ENCODE measurements at regions not wholly inside any gene's neighbourhood (a gene's known extent, or its start where the extent isn't known, plus 50 kb on each side); places are given as distances from the start of the nearest gene placed in this dataset.

GRCh38 chr4:156312261-156312847 lies 358.7 kb upstream of the CTSO start:
- Mint-ChIP-seq H3K36me3 (ENCODE audit: insufficient read depth) (no peaks in the 10 kb centered on the region), H3K27me3 (no peaks in the 10 kb centered on the region), H3K4me1 (ENCODE audit: low read depth) (no peaks in the 10 kb centered on the region), H3K4me3 (ENCODE audit: low read depth) (no peak overlapping the region), H3K27ac (no peak overlapping the region), H3K9me3 (ENCODE audit: low read depth) (peaks cover under 1% of the 10 kb centered on the region)
- DNase-seq (ENCODE audit: low spot score, unreplicated experiment) = no peak
- TF ChIP-seq, protein P1, sequence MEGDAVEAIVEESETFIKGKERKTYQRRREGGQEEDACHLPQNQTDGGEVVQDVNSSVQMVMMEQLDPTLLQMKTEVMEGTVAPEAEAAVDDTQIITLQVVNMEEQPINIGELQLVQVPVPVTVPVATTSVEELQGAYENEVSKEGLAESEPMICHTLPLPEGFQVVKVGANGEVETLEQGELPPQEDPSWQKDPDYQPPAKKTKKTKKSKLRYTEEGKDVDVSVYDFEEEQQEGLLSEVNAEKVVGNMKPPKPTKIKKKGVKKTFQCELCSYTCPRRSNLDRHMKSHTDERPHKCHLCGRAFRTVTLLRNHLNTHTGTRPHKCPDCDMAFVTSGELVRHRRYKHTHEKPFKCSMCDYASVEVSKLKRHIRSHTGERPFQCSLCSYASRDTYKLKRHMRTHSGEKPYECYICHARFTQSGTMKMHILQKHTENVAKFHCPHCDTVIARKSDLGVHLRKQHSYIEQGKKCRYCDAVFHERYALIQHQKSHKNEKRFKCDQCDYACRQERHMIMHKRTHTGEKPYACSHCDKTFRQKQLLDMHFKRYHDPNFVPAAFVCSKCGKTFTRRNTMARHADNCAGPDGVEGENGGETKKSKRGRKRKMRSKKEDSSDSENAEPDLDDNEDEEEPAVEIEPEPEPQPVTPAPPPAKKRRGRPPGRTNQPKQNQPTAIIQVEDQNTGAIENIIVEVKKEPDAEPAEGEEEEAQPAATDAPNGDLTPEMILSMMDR (IDR thresholded peaks at IDR 0.05; ENCODE audit: unreplicated experiment) = no peak

DNA sequence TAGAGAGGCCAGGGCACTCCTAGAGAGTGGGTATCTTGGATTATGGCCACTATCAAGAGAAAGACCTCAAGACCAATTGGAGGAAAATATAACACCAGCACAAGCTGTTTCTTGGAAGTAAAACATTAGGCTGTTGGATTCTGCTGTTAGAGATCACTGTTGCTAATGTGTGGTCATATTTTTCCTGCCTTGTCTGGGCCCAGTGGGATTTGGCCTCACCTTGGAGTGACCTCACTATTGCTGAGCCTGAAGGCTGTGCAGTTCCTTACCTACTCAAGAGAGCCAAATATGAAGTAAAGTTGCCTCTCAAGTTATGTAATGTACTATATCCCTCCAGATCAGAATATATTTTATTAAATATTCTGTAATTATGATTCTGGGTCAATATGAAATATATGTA lies 355.4 kb upstream of the CTSO start:
- Mint-ChIP-seq H3K9me3 (ENCODE audit: low read depth) (no peaks in the 10 kb centered on the region), H3K4me3 (ENCODE audit: low read depth) (no peak overlapping the region), H3K27ac (no peak overlapping the region), H3K36me3 (ENCODE audit: insufficient read depth) (no peaks in the 10 kb centered on the region), H3K27me3 (no peaks in the 10 kb centered on the region), H3K4me1 (ENCODE audit: low read depth) (no peaks in the 10 kb centered on the region)
- TF ChIP-seq, protein P1 (IDR thresholded peaks at IDR 0.05; ENCODE audit: unreplicated experiment) = no peak
- no peak for DNase-seq (ENCODE audit: low spot score, unreplicated experiment)

DNA sequence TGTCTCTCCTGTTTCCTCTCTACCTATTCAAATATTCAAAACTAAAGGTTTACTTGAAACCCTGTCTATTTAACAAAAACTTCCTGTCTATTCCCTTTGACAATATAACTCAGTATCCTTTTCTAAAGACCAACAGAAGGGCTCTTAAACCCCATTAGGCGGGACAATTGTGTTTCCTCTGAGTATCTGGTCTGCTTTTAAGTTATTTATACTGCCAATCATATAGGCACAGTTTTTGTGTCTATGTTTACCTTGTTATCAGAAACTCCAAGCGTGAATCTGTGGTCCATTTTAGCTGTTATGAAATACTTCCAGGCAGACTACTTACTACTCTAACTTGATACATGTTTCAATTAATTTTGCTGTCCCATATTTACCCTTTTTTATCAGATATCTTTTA lies 350.0 kb upstream of the CTSO start:
- no peak overlapping the region for H3K4me3 Mint-ChIP-seq (ENCODE audit: low read depth)
- H3K9me3 Mint-ChIP-seq (ENCODE audit: low read depth) = no peaks in the 10 kb centered on the region
- no peak overlapping the region for H3K27ac Mint-ChIP-seq
- no peak for DNase-seq (ENCODE audit: low spot score, unreplicated experiment)
- peaks cover 4% of the 10 kb centered on the region for H3K4me1 Mint-ChIP-seq (ENCODE audit: low read depth)
- H3K36me3 Mint-ChIP-seq (ENCODE audit: insufficient read depth) = no peaks in the 10 kb centered on the region
- TF ChIP-seq, protein P1 (IDR thresholded peaks at IDR 0.05; ENCODE audit: unreplicated experiment) = no peak
- H3K27me3 Mint-ChIP-seq = no peaks in the 10 kb centered on the region

GRCh38 chr4:156298230-156298629 lies 344.6 kb upstream of the CTSO start:
- no peak overlapping the region for H3K27ac Mint-ChIP-seq
- no peaks in the 10 kb centered on the region for H3K27me3 Mint-ChIP-seq
- peaks cover 11% of the 10 kb centered on the region for H3K4me1 Mint-ChIP-seq (ENCODE audit: low read depth)
- no peak for DNase-seq (ENCODE audit: low spot score, unreplicated experiment)
- H3K9me3 Mint-ChIP-seq (ENCODE audit: low read depth) = no peaks in the 10 kb centered on the region
- H3K36me3 Mint-ChIP-seq (ENCODE audit: insufficient read depth) = no peaks in the 10 kb centered on the region
- TF ChIP-seq, protein P1 (IDR thresholded peaks at IDR 0.05; ENCODE audit: unreplicated experiment) = no peak
- H3K4me3 Mint-ChIP-seq (ENCODE audit: low read depth) = no peak overlapping the region

- Mint-ChIP-seq H3K36me3 (ENCODE audit: insufficient read depth) (peaks cover under 1% of the 10 kb centered on the region), H3K9me3 (ENCODE audit: low read depth) (no peaks in the 10 kb centered on the region), H3K27ac (no peak overlapping the region), H3K4me3 (ENCODE audit: low read depth) (no peak overlapping the region), H3K27me3 (no peaks in the 10 kb centered on the region), H3K4me1 (ENCODE audit: low read depth) (peaks cover 17% of the 10 kb centered on the region)
- no peak for DNase-seq (ENCODE audit: low spot score, unreplicated experiment)
- TF ChIP-seq, protein P1 (IDR thresholded peaks at IDR 0.05; ENCODE audit: unreplicated experiment) = no peak
Measured at GRCh38 chr4:156295676-156296195, 342.1 kb upstream of the CTSO start.

Measured in progenitor cell of endocrine pancreas (in vitro differentiated cells).